Stimulated activated CD4-positive, alpha-beta T cell treated with anti-CD3 and anti-CD28 coated beads, TNF-alpha, amount 100 ng/mL, for 48 hours (primary cell): ENCODE measurements at regions not wholly inside any gene's neighbourhood (a gene's known extent, or its start where the extent isn't known, plus 50 kb on each side); places are given as distances from the start of the nearest gene placed in this dataset.
"Not testable (repeated sequence)": the region's sequence is repeated elsewhere in the genome, so short reads cannot be mapped to it uniquely, and the experiment has no call there.

Source experiments
- DNase-seq, 3 donors: peaks; one replicate each; pipeline ENCODE4 v3.0.0-alpha.2; 2020; ENCODE audit warnings: low read depth in 3 of 3

DNA sequence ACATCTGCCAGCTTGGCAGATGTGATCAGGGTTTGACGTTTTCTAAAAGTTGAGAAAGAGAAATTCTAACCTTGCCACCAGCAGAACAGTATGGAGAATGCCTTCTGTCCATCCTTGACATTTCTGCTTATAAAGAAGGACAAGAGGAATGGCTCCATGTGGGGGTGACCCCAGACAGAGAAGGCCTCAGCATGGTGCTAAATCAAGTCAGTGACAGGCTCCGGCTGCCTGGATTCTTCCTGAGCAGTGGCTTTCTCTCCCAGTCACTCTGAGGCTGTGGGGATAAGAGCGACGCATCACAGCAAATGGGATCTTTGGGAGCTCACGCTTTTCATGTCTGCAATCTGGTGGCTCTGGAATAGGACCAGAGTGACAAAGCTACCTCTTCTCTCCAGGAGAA lies 640.2 kb upstream of the CAMK1G start:
- no peak for DNase-seq

DNA sequence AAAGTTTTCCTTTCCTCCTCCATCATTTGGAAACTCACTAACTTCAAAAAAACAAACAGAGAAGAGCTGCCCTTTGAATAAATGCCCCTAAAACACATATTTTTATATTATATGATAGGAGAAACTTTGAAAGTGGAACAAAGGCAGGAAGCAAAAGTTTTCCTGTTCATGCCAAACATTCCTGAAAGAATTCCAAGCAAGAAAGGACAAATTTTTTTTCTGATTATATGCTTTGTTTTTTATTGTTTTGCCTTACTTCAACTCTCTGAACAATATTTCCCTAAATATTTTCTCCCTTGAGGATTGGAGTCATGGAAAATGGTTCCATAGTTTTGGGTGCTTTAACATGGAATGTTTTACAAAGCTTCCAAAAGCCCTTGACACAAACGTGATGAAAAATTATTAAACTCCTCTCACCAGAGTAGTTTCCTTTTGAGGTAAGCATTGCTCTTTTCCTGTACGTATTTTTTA lies 638.5 kb upstream of the CAMK1G start:
- DNase-seq = no peak

DNA sequence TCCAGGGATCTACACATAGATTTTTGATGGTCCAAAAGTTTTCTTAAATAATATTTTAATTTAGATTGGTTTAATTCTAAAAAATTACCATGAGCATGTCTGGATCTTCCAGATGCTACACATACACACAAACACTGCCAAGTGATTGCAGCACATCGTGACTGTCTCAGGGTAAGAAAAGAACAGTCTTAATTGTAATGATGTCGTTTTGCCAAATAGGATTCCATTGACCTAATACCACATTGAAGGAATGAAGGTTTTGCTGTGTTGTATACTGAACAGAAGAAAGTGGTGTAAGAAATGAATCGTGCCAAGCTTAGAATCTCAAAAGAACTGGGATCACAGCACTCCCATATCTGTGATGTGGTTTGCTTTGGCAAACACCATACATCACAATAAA lies 633.3 kb upstream of the CAMK1G start:
- DNase-seq = no peak

DNA sequence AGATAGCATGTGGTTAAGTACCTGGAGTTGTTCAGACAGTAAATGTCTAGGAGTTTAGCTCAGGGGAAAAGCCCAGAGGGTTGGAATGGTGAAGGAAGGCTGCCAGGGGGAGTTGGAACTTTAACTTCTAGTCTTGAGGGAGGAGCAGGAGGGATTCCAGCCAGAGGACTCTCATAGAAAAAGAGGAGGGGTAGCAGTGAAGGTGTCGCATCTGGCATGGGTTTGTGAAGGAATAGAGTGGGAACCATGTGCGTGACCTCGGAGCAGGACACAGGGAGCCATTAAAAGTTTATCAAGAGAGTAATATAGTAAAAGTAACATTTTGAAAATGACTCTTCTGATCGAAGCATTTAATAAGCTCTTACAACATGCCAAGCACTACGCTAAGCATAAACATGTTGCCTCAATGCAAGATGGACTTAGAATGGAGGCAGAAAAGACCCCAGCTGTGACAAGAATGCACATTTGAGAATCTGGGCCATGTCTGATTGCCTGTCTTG lies 632.4 kb upstream of the CAMK1G start:
- DNase-seq = no peak

DNA sequence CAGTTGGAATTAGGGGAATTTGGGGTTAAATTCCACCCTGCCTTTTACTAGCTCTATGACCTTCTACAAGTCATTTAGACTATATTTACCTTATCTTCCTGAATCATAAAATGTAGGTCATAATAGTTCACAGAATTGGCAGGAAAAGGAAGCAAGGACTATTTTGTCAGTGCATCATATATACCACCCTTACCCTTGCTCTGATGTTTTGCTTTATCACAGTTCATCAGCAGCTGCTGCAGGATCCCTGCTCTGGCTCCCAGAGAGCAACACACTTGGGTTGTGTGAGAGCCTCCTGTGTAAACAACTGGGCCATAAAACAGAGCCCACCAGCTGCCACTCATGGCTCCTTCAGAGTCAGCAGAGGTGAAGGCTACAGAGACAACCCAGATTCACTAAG lies 631.6 kb upstream of the CAMK1G start:
- DNase-seq = no peak

DNA sequence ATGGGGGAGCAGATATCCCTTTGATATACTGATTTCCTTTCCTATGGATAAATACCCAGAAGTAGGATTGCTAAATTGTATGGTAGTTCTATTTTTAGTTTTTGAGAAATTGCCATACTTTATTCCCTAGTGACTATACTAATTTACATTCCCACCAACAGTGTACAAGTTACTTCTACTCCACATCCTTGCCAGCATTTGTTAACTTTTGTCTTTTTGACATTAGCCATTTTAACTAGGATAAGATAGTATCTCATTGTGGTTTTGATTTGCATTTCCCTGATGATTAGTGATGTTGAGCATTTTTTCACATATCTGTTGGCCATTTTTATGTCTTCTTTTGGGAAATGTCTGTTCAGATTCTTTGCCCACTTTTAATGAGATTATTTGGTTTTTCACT lies 620.6 kb upstream of the CAMK1G start:
- no peak for DNase-seq

DNA sequence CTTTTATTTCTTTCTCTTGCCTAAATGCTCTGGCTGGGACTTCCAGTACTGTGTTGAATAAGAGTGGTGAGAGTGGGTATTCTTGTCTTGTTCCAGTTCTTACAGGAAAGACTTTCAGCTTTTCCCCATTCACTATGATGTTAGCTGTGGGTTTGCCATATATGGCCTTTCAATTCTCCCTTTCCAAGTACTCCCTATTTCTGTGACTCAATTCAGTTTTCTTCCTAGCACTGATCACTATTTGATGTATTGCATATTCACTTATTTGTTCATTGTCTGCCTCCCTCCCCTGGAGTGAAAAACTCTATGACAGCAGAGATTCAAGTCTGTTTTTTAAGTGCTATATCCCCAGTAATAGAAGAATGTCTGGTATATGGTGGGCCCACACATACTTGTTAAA lies 618.2 kb upstream of the CAMK1G start:
- no peak for DNase-seq

DNA sequence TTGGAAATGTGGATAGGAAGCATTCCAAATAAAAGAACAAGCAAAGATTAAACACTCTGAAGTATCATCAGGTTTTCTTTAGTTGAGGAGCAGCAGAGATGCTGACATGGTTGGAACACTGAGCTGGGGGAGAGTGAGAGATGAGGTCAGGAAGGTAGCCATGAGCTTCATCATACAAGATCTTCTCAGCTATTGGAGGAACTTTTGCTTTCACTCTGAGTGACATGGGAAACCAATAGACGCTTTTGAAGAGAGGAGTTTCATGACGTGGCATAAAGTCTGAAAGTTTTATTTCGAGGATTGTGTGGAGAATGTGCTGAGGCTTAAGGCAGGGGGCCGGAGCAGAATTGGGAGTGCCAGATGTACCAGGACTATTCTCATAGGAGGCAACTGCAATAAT lies 616.2 kb upstream of the CAMK1G start:
- DNase-seq = no peak

DNA sequence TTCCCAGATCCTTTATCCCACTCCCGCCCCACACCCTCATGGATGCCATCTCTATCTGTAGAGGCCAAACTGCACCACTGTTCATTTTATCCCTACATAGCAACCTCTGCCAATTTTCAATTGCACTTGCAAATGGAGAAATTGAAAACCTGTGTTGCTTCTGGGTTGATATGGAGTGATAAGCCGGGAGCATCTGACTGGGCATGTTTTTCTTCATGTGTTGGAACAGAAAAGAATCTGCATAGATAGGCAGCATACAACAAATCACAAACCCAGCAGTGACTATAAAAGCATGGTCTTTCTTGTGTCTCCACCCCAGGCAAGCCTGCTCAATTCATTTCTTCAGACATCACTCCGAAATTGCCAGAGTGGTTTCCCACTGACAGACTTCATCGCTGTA lies 608.8 kb upstream of the CAMK1G start:
- no peak for DNase-seq

DNA sequence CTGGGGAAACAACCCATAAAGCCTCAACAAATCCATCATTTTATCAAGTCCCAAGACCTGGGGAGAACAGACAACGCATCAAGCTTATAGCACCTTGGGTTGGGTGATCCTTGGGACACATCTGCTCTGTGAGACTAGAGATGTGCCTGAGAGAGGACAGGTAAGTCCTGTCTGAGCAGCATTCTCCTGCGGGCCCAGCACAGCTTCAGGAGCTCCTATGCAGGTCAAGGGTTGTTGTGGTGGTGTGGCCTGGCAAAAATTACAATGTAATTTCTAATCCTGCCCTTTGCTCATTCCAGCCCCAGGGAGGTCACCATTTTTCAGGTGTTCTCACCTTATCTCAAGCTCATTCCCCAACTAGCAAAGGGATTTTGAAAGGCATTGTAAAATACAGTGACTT lies 608.1 kb upstream of the CAMK1G start:
- DNase-seq = no peak

DNA sequence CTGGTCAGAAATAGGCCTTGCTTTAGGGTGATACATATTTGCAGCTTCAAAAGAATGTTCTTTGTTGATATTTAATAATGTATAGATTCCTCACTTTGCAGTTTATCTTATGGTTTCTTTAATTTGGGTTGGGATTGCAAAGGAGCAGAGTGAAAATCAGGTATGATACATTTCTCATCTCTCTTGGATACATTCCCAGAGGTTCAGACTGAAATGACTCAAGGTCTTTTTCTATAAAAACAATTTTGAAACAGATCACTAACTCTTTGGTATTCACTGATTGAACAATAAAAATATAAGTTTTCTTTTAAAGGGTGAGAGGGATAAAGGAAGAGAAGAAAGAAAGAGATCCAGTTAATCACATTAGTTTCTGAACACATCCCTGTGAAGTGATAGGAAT lies 606.5 kb upstream of the CAMK1G start:
- DNase-seq = no peak

DNA sequence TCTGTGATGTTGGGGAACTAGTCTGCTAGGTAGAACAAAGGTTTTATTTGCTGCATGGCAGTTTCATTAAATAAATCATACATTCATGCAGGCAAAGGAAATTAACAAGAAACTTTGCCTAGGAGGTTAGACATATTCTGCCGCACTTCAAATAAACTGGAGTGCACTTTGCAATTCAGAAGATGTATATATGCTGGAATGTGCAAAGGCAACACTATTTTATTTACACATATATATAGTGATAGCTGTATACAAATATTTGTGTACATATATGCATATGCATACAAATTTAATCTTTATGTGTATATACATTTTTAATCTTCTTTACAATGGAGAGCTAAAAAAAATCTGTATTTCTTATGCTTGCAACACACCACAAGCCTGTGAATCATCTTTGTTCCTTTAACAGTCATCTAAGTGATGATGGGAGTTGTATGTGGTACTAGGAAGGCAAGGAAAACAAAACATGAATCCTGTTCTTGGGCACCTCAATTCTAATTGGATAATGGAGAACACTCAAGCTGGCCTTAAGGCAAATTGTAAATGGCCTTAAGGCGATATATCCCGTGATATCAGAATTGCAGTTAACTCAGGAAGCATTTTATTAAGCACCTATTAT lies 605.8 kb upstream of the CAMK1G start:
- DNase-seq = no peak

DNA sequence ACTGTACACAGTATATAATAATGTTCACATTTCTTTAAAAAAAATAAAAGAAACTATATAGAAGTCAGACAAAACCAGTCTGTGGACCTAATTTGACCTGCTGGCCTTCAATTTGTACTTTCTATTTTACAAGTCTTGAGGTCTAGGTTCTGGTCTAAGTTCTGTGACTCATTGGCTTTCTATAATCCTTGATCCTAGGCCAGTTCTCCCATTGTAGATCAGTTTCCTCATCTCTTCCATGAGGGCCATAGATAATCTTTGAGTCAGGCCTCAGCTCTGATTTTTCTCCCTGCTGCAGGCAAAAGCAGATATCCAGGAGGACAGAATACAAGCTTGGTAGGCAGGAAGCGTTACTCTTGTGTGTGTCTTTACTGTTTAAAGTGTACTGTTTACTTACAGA lies 603.7 kb upstream of the CAMK1G start:
- no peak for DNase-seq

DNA sequence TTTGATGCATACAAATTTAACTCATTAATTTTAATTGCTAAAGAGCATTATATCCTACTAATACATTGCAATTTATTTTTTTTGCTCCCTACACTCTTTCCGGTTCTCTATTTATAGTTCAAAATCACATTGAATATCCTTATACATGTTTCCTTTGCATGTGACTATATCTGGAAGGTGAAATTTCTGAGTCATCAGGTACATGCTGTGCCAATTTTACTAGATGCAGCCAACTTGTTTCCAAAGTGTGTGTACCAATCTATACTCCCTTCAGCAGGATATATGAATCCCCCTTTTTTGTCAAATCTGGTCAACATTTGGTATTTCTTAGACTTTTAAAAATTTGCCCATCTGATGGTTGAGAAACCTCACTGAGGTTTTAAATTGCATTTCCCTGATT lies 602.9 kb upstream of the CAMK1G start:
- no peak for DNase-seq

DNA sequence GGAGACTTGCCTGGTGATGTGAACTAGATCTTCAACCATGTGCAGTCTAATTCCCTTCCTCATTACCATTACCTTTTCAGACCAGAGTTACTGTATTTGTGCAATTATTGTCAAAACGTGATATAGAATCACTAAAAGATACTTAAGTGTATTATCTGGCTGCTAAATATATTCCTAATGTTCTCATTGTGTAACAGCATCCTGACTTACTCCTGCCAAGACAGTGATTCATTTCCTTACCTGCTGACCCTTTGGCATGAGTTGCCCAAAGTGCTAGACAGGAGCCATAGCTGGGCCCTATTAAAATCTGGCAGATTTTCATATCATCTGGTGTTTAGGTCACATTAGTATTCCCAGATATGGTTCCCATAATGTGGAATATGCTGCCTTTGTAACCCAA lies 598.3 kb upstream of the CAMK1G start:
- no peak for DNase-seq

DNA sequence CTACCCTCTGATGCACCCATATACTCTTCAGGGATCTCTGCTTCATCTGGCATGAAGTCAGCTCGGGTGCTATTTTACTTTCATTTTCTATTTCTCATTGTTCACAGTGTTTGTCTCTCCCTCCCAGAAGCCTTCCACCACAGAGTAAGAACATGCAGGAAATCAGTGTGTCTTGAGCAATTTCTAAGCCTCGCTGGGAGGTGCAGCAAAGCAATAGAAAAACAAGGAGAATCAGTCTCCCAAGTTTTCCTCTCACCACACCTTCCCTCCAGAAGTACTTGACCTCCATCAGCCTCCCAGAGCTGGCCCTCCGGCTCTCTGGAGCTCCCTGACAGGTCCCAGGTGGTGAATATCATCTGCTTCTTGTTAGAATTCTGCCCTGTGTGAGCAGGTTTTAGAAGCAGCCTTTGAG lies 594.7 kb upstream of the CAMK1G start:
- DNase-seq = no peak

DNA sequence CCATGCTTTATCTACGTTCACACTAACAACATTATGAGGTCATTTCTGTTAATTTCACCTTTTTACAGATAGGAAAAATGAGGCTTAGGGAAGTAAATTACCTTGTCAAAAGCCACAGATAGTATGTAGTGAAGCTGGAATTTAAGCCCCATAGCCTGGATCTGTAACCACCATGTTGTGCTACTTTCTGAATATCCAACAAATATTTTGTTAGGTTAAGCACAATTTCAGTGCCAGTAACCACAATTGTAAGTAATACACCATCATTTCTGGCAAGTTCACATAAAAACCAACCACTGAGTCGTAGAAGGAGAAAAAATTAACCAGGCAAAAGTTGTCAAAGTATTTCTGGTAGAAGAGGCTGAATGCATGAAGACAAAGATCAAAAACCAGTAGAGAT lies 593.1 kb upstream of the CAMK1G start:
- no peak for DNase-seq

DNA sequence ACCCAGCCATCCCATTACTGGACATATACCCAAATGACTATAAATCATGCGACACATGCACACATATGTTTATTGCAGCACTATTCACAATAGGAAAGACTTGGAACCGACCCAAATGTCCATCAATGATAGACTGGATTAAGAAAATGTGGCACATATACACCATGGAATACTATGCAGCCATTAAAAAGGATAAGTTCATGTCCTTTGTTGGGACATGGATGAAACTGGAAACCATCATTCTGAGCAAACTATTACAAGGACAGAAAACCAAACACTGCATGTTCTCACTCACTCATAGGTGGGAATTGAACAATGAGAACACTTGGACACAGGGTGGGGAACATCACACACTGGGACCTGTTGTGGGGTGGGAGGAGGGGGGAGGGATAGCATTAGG lies 586.5 kb upstream of the CAMK1G start:
- DNase-seq = not testable (repeated sequence)

DNA sequence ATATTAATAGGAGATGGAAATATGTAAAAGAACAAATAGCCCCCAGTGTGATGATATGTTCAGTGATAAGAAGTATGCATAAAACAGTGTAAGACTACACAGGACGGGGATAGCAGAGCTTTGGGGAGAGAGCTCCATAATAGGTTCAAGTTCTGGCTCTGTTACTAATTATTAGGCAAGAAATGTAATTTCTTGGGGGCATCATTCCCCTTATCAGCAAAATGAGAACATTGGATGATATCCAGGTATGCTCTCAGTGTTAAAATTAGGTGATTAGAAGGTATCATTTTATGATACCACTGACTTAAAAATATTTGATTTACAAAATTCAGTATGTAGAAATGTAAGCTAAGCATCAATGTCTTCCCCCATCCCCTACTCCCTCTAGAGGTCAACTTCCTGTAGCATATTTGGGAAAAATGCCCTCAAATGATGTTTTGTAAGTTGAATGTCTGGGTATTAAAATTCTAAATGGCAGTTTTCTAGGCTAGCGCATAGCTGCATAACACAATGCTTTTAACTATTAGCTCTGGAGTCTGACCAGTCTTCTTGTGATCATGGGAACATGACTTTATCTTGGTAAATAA lies 585.7 kb upstream of the CAMK1G start:
- DNase-seq = no peak

DNA sequence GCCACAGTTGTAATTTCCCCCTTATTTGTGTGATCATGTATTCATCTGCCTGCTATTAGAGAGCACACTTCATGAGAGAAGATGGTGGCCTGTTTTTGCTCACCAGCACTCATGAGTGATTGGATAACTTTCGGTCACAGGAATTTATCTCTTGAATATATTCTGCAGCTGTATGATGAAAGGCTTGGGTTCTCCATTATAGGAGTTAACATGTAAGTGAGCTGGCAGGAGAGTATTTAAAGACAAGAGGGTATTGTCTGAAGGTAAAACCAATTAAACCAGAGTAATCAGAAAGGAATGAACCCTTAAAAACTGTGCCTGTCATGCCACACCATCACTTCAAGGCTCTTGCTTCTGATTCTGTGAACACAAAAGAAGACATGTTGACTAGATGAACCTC lies 574.9 kb upstream of the CAMK1G start:
- DNase-seq = no peak

DNA sequence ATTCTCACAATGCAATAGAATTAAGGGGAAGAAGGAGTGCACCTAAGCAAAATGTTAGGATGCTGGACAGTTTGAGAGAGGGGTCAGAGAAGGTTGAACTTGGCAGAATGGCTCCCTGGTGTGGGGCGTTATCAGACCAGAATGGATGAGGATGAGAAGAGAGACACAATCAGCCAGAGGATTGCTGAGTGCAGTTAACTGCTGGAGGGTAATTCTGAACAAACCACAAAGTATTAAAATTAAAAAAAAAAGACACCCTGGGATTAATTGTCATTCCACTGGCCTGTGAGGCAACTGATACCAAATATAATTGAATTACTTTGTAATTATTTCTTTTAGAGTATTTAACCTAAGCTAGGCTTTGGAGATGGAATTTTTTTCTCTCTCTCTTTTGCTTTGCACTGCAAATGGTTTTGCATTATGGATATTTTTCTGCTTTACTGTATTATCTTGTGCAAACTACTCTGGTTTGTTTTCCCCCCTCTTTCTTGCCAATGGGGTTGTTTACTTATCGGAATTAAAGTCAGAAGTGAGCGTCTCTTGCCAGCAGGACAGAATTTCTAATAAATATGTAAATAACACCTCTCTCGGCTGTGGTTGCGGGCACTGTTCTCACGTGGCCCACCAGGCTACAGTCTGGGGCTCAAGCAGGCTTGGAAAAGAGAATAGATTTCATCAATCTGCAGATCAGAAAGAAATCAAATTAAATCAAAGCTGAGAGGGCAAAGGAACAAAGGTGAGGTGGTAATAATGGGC lies 572.9 kb upstream of the CAMK1G start:
- DNase-seq = no peak

DNA sequence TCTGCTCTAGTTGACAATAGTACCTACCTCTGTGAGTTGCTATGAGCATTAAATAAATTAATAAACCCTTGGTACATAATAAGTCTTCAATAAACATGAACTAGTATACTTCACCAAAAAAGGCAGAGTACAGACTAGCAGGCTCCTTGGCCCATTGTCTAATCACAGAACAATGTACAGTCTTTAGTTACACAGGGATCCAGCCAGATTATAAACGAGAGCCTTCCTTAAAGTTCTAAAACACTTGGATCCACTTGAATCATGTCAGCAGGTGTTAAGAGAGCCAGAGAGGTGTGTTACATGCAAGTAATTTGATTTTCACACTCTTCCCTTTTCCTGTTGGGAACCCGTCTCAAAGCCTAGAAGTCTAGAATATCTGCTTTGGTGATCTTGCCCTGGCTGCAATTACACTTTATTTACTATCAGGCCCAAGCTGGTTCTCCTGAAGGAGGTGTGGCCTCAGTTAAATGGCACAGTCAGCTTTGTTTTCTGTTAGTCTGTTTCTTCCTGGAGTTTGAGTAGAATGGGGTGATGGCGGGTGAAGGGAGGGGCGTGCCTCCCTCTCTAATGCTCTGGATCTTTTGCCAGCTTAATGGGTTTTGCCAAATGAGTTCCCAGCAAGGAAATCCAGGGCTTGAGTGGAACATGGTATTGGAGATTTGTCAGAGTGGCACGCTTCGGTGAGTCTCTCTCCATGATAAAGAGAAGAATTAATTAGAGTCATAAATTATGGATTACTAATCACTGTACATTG lies 570.9 kb upstream of the CAMK1G start:
- DNase-seq = no peak
